ENCODE measurements at regions not wholly inside any gene's neighbourhood (a gene's known extent, or its start where the extent isn't known, plus 50 kb on each side); places are given as distances from the start of the nearest gene placed in this dataset.

DNA sequence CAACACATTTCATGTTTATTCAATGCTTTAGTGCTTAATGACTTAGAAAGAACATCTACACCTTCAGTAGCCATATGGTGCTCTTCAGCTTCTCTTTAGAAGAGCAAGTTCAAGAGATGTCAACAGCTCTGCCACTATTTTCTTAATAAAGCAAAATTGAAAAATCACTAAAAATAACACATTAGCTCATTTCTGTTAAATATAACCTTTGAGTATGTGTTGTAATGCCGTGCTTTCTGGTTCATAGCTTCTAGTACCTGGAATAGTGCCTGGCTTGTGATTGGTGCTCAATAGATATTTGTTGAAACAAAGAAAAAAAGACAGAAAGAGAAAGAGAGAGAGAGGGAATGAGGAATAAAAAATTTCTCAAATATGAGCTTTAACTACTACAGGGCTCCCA, 349.8 kb upstream of the SPRED2 start:
- TF ChIP-seq EZH2 (optimal IDR thresholded peaks at IDR 0.05; ENCODE audit: low read depth, low read length) (no peak), EZH2phosphoT487 (IDR thresholded peaks at IDR 0.05; ENCODE audit: low read length) (no peak)
